ENCODE measurements at regions not wholly inside any gene's neighbourhood (a gene's known extent, or its start where the extent isn't known, plus 50 kb on each side); places are given as distances from the start of the nearest gene placed in this dataset.

DNA sequence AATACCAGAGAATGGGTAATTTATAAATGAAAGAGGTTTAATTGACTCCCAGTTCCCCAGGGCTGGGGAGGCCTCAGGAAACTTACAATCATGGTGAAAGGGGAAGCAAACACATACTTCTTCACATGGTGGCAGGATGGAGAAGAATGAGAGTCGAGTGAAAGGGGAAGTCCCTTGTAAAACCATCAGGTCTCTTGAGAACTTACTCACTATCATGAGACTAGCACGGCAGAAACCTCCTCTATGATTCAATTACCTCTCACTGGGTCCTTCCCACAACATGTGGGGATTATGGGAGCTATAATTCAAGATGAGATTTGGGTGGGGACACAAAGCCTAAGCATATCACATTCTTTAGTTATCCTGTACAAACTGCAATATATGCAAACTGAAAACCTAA lies 609.4 kb downstream of the MTRR start:
- H3K4me3 Mint-ChIP-seq (ENCODE audit: low read depth, unreplicated experiment) = no peak overlapping the region
- BruUV-seq (replicated peaks) = no TSS peak
- CTCF ChIA-PET = no interaction called here

DNA sequence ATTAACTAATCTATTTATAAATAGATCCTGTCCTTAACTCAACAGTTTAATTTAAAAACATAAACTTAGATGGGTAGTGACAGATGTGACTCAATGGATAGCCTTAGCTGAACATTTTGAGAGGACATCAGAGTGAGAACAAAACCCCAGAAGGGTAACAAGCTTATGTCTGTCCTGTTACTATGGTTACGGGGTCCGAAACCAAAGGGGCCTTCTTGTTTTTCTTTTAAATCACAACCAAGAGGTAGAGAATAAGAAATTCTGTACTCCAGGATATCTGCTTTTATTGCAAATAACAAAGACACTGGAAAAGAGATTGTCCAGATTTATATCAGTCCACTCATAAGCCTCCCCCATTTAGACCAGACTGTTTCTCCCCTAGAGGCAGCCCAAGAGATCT lies 612.1 kb downstream of the MTRR start:
- no peak overlapping the region for H3K4me3 Mint-ChIP-seq (ENCODE audit: low read depth, unreplicated experiment)
- intact Hi-C loops (cut with micrococcal nuclease; ENCODE audit: unreplicated experiment) = no loop called here
- TF ChIP-seq, protein P1, sequence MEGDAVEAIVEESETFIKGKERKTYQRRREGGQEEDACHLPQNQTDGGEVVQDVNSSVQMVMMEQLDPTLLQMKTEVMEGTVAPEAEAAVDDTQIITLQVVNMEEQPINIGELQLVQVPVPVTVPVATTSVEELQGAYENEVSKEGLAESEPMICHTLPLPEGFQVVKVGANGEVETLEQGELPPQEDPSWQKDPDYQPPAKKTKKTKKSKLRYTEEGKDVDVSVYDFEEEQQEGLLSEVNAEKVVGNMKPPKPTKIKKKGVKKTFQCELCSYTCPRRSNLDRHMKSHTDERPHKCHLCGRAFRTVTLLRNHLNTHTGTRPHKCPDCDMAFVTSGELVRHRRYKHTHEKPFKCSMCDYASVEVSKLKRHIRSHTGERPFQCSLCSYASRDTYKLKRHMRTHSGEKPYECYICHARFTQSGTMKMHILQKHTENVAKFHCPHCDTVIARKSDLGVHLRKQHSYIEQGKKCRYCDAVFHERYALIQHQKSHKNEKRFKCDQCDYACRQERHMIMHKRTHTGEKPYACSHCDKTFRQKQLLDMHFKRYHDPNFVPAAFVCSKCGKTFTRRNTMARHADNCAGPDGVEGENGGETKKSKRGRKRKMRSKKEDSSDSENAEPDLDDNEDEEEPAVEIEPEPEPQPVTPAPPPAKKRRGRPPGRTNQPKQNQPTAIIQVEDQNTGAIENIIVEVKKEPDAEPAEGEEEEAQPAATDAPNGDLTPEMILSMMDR (IDR thresholded peaks at IDR 0.05; ENCODE audit: unreplicated experiment) = no peak
- CTCF ChIA-PET = no interaction called here
- H3K4me1 Mint-ChIP-seq (ENCODE audit: low read depth, unreplicated experiment) = no peaks in the 10 kb centered on the region
- DNase-seq = no peak
- H3K27ac Mint-ChIP-seq (ENCODE audit: unreplicated experiment) = no peak overlapping the region
- no TSS peak for BruUV-seq (replicated peaks)
- no peaks in the 10 kb centered on the region for H3K27me3 Mint-ChIP-seq (ENCODE audit: unreplicated experiment)
- H3K36me3 Mint-ChIP-seq (ENCODE audit: insufficient read depth, unreplicated experiment) = no peaks in the 10 kb centered on the region
- H3K9me3 Mint-ChIP-seq (ENCODE audit: low read depth, unreplicated experiment) = peaks cover 4% of the 10 kb centered on the region

More for the DNA sequence above, 609.4 kb downstream of the MTRR start:
- H3K4me1 Mint-ChIP-seq (ENCODE audit: low read depth, unreplicated experiment) = no peaks in the 10 kb centered on the region
- H3K9me3 Mint-ChIP-seq (ENCODE audit: low read depth, unreplicated experiment) = no peaks in the 10 kb centered on the region
- H3K27ac Mint-ChIP-seq (ENCODE audit: unreplicated experiment) = no peak overlapping the region
- intact Hi-C loops (cut with micrococcal nuclease; ENCODE audit: unreplicated experiment) = no loop called here
- TF ChIP-seq, protein P1 (IDR thresholded peaks at IDR 0.05; ENCODE audit: unreplicated experiment) = no peak
- H3K36me3 Mint-ChIP-seq (ENCODE audit: insufficient read depth, unreplicated experiment) = no peaks in the 10 kb centered on the region
- DNase-seq = no peak
- no peaks in the 10 kb centered on the region for H3K27me3 Mint-ChIP-seq (ENCODE audit: unreplicated experiment)

DNA sequence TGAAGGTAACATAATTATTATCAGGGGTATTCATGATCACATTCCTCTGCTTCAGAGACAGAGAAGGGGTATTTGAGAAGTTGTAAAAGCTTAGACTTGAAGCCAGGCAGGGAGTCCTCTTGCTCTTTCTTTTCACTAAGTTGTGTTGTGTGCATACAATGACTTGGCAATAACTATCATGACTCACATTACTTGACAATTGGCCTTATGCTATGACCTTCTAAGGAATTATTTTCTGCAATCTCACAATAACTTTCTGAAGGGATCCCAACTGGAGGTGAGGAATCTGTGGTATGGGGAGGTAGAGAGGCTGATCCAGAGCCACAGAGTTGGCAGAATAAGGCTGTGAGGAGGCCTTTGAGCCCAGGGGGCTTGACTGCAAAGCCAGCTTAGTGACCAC lies 622.3 kb downstream of the MTRR start:
- DNase-seq = no peak
- Mint-ChIP-seq H3K4me1 (ENCODE audit: low read depth, unreplicated experiment) (no peaks in the 10 kb centered on the region), H3K9me3 (ENCODE audit: low read depth, unreplicated experiment) (peaks cover 13% of the 10 kb centered on the region), H3K27me3 (ENCODE audit: unreplicated experiment) (no peaks in the 10 kb centered on the region), H3K36me3 (ENCODE audit: insufficient read depth, unreplicated experiment) (no peaks in the 10 kb centered on the region), H3K27ac (ENCODE audit: unreplicated experiment) (no peak overlapping the region), H3K4me3 (ENCODE audit: low read depth, unreplicated experiment) (no peak overlapping the region)
- no TSS peak for BruUV-seq (replicated peaks)
- TF ChIP-seq, protein P1 (IDR thresholded peaks at IDR 0.05; ENCODE audit: unreplicated experiment) = no peak
- CTCF ChIA-PET = no interaction called here
- intact Hi-C loops (cut with micrococcal nuclease; ENCODE audit: unreplicated experiment) = no loop called here

DNA sequence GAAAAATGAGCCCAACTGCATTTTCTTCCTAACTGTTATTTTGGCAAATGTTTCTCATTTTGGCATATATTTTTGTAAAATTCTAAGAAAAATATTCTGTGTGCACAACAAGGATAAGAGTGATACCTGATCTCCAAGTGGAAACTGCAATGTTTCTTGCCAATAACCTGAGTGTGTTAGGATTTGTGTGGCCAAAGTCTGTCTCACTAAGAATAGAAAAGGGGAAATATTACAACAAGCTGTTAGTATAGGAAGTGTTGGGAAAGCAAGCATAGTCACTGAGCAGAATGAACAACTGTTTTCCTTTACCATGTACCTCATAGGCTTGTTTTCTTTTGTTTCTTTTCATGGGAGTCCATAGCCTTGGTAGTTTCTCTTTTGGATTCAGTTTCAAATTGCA lies 624.2 kb downstream of the MTRR start:
- Mint-ChIP-seq H3K27ac (ENCODE audit: unreplicated experiment) (no peak overlapping the region), H3K4me3 (ENCODE audit: low read depth, unreplicated experiment) (no peak overlapping the region), H3K36me3 (ENCODE audit: insufficient read depth, unreplicated experiment) (no peaks in the 10 kb centered on the region), H3K4me1 (ENCODE audit: low read depth, unreplicated experiment) (no peaks in the 10 kb centered on the region), H3K27me3 (ENCODE audit: unreplicated experiment) (no peaks in the 10 kb centered on the region), H3K9me3 (ENCODE audit: low read depth, unreplicated experiment) (peaks cover 17% of the 10 kb centered on the region)
- no TSS peak for BruUV-seq (replicated peaks)
- no peak for DNase-seq
- CTCF ChIA-PET = no interaction called here
- intact Hi-C loops (cut with micrococcal nuclease; ENCODE audit: unreplicated experiment) = no loop called here
- TF ChIP-seq, protein P1 (IDR thresholded peaks at IDR 0.05; ENCODE audit: unreplicated experiment) = no peak

DNA sequence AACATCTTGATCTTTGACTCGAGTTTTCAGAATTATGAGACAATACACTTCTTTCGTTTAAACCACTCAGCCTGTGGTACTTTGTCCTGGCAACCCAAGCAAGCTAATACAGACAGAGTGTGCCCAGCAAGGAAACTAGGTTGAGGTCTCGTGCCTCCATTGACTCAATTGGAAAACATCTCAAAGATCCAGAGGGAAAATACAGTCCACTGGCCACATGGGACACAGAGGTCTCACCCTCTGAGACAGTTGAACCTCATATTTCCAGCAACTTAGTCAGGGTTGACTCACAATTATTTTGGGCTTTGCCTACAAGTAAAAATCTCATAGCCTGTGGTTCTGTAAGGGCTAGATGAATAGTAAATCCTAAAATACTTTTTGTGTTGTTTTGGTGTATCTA lies 631.5 kb downstream of the MTRR start:
- Mint-ChIP-seq H3K9me3 (ENCODE audit: low read depth, unreplicated experiment) (peaks cover 21% of the 10 kb centered on the region), H3K27me3 (ENCODE audit: unreplicated experiment) (no peaks in the 10 kb centered on the region), H3K4me1 (ENCODE audit: low read depth, unreplicated experiment) (no peaks in the 10 kb centered on the region), H3K4me3 (ENCODE audit: low read depth, unreplicated experiment) (no peak overlapping the region), H3K27ac (ENCODE audit: unreplicated experiment) (no peak overlapping the region), H3K36me3 (ENCODE audit: insufficient read depth, unreplicated experiment) (no peaks in the 10 kb centered on the region)
- no peak for DNase-seq
- CTCF ChIA-PET = no interaction called here
- TF ChIP-seq, protein P1 (IDR thresholded peaks at IDR 0.05; ENCODE audit: unreplicated experiment) = no peak
- intact Hi-C loops (cut with micrococcal nuclease; ENCODE audit: unreplicated experiment) = no loop called here
- no TSS peak for BruUV-seq (replicated peaks)
